Lung (tissue), 11 donors: ENCODE measurements at regions not wholly inside any gene's neighbourhood (a gene's known extent, or its start where the extent isn't known, plus 50 kb on each side); places are given as distances from the start of the nearest gene placed in this dataset.

Experiments used
- ATAC-seq: fragments of 200-7000 bp; cut with Tn5 transposase; one replicate; pipeline ENCODE4 v1.9.1; 2020; ENCODE audit warnings: moderate number of reproducible peaks; ENCODE audit not compliant: insufficient read depth, low FRiP score
- DNase-seq, 3 donors: peaks; one replicate each; pipeline ENCODE4 v3.0.0-alpha.2; 2013 to 2017
- H3K27ac ChIP-seq, 2 donors: one replicate each; pipeline ENCODE4 v1.5.1; 2013; ENCODE audit warnings: mild to moderate bottlenecking in 2 of 2, moderate library complexity in 2 of 2, control low read depth in 1 of 2, inconsistent platforms in 1 of 2, low read depth in 1 of 2, low read length in 1 of 2
- H3K27me3 ChIP-seq, 3 donors: one replicate each; pipeline ENCODE4 v1.5.1; 2013; ENCODE audit warnings: low read length in 2 of 3; ENCODE audit not compliant: control insufficient read depth in 3 of 3, insufficient read depth in 3 of 3
- H3K36me3 ChIP-seq, 4 donors: one replicate each; pipeline ENCODE4 v1.5.1; 2013; ENCODE audit warnings: low read length in 4 of 4, mild to moderate bottlenecking in 1 of 4, moderate library complexity in 1 of 4; ENCODE audit not compliant: control insufficient read depth in 4 of 4, insufficient read depth in 4 of 4
- H3K4me1 ChIP-seq, 5 donors: one replicate each; pipeline ENCODE4 v1.5.1; 2013; ENCODE audit warnings: low read length in 5 of 5, mild to moderate bottlenecking in 2 of 5, moderate library complexity in 1 of 5; ENCODE audit not compliant: control insufficient read depth in 5 of 5, insufficient read depth in 5 of 5
- H3K4me3 ChIP-seq: one replicate; pipeline ENCODE4 v1.5.1; 2013; ENCODE audit warnings: mild to moderate bottlenecking, control low read depth, moderate library complexity
- H3K9ac ChIP-seq, 2 donors: one replicate each; pipeline ENCODE4 v1.5.1; 2013; ENCODE audit warnings: low read length in 2 of 2, control low read depth in 1 of 2; ENCODE audit not compliant: insufficient read depth in 1 of 2
- H3K9me3 ChIP-seq, 4 donors: one replicate each; pipeline ENCODE4 v1.5.1; 2013; ENCODE audit warnings: low read length in 3 of 4, mild to moderate bottlenecking in 1 of 4, moderate library complexity in 1 of 4; ENCODE audit not compliant: control insufficient read depth in 4 of 4, insufficient read depth in 3 of 4
- WGBS, 2 donors: extraction: QIAGEN DNeasy Blood & Tissue Kit; methylation state at CpG; one replicate each; pipeline ENCODE4 v1.1.7; 2013; 5-methylcytosine and 5-hydroxymethylcytosine counted together
- TF ChIP-seq, protein P1 (sequence below): IDR thresholded peaks from 2 replicates; pipeline ENCODE4 v1.5.1; 2012; ENCODE audit warnings: mild to moderate bottlenecking; ENCODE audit errors: control extremely low read depth, extremely low read depth
- donor health status: control.
- donor health status: control.
- donor health status: Bipolar disorder and iron deficiency.
- donor health status: healthy.
- donor health status: DM: yes; HTN: yes; CAD: no.

GRCh38 chr11:62055970-62056369, 67.8 kb upstream of the INCENP start:
- Histone ChIP-seq H3K4me3 (no peak overlapping the region), H3K9ac (no peak overlapping the region), H3K4me1 (no peaks in the 10 kb centered on the region), H3K27ac (no peak overlapping the region), H3K36me3 (no peaks in the 10 kb centered on the region), H3K9me3 (no peaks in the 10 kb centered on the region), H3K27me3 (no peaks in the 10 kb centered on the region)
- WGBS, 2 donors, result 69 to 79% methylated on average over 5 of the region's 5 CpGs
- TF ChIP-seq, protein P1, sequence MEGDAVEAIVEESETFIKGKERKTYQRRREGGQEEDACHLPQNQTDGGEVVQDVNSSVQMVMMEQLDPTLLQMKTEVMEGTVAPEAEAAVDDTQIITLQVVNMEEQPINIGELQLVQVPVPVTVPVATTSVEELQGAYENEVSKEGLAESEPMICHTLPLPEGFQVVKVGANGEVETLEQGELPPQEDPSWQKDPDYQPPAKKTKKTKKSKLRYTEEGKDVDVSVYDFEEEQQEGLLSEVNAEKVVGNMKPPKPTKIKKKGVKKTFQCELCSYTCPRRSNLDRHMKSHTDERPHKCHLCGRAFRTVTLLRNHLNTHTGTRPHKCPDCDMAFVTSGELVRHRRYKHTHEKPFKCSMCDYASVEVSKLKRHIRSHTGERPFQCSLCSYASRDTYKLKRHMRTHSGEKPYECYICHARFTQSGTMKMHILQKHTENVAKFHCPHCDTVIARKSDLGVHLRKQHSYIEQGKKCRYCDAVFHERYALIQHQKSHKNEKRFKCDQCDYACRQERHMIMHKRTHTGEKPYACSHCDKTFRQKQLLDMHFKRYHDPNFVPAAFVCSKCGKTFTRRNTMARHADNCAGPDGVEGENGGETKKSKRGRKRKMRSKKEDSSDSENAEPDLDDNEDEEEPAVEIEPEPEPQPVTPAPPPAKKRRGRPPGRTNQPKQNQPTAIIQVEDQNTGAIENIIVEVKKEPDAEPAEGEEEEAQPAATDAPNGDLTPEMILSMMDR, result no peak
- ATAC-seq (no peak), DNase-seq (no peak)

DNA sequence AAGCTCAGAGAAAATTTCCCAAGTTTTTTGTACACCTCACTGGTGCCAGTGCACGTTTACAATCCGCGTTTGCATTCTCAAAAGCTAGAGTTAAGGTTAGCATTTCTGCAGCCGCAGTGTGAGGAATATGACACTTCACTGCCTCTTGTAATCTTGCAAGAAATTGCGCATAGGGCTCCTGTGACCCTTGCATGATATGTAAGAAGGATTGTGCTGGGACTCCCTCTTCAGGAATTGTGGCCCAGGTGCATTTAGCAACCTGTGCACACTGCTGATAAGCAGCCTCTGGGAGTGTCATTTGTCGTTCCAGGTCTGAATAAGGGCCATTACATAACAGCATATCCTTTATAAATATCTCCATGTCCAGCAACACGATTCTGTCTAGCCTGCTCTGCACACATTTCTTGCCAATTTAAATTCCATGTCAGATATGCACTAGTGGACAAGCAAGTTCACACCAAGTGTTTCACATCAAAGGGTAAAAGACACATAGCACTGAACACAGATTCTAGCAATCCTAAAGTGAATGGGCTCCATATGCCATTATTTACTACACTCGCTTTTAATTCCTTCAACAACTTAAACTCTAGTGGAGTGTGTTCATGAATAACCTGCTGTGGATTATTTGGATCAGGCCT, 69.2 kb upstream of the INCENP start:
- H3K4me1 ChIP-seq, result no peaks in the 10 kb centered on the region
- TF ChIP-seq, protein P1, result peak; percentile 27
- DNase-seq, result peak in 1 of 3 donors; percentile 17
- WGBS, 2 donors, result 61 to 82% methylated on average over 8 of the region's 8 CpGs
- H3K4me3 ChIP-seq, result no peak overlapping the region
- no peak for ATAC-seq
- H3K9me3 ChIP-seq, result no peaks in the 10 kb centered on the region
- H3K36me3 ChIP-seq, result no peaks in the 10 kb centered on the region
- no peak overlapping the region for H3K27ac ChIP-seq
- no peak overlapping the region for H3K9ac ChIP-seq
- H3K27me3 ChIP-seq, result no peaks in the 10 kb centered on the region

DNA sequence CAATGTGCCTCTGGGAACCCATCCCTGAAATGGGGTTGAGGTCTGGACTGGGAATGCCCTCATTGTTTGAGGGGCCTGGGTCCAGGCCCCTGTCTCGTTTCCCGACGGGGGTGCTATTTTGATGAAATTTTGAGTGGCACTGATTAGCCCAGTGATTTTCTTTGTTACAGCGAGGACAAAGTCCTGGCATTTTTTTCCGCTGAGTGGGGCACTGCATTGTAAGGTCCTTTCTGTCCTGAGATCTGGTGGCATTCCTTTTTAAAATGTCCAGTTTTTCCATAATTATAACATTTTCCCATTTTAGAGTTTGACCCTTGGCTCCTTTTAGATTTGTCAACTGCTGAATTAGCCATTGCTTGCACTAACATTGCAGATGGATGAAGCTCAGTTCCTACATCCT, 69.7 kb upstream of the INCENP start:
- H3K9me3 ChIP-seq, result no peaks in the 10 kb centered on the region
- WGBS, 2 donors, result 94 to 95% methylated on average over 5 of the region's 5 CpGs
- H3K9ac ChIP-seq, result no peak overlapping the region
- no peaks in the 10 kb centered on the region for H3K4me1 ChIP-seq
- H3K27me3 ChIP-seq, result no peaks in the 10 kb centered on the region
- TF ChIP-seq, protein P1, result no peak
- DNase-seq (no peak), ATAC-seq (no peak)
- no peak overlapping the region for H3K4me3 ChIP-seq
- H3K36me3 ChIP-seq, result no peaks in the 10 kb centered on the region
- no peak overlapping the region for H3K27ac ChIP-seq

GRCh38 chr11:62050716-62051115, 73.1 kb upstream of the INCENP start:
- Histone ChIP-seq H3K27ac (no peak overlapping the region), H3K4me3 (no peak overlapping the region), H3K9me3 (no peaks in the 10 kb centered on the region), H3K4me1 (no peaks in the 10 kb centered on the region), H3K27me3 (no peaks in the 10 kb centered on the region), H3K9ac (no peak overlapping the region), H3K36me3 (no peaks in the 10 kb centered on the region)
- ATAC-seq (no peak), DNase-seq (no peak)
- WGBS, 2 donors, result 62 to 88% methylated on average over 5 of the region's 5 CpGs
- TF ChIP-seq, protein P1, result no peak
